ENCODE measurements at regions not wholly inside any gene's neighbourhood (a gene's known extent, or its start where the extent isn't known, plus 50 kb on each side); places are given as distances from the start of the nearest gene placed in this dataset.

DNA sequence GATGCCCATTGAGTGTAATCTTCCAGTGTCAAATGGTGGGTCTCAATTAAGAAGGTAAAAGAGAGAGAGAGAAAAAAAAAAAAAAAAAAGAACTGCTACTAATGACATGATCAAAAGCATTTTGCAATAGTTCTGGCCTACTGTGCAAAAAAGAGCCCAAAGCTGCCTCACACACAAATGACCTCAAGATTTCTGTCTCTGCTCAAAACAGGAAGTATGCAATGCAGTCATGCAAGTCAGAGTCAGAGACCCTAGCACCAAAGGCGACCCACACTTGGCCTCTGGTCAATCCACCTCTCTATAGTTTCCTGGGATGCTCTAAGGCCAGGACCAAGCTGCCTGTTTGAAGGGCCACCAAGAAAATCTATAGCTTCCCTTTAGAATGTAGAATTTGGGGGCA lies 323.5 kb downstream of the VPS13C start:
- DNase-seq = no peak

DNA sequence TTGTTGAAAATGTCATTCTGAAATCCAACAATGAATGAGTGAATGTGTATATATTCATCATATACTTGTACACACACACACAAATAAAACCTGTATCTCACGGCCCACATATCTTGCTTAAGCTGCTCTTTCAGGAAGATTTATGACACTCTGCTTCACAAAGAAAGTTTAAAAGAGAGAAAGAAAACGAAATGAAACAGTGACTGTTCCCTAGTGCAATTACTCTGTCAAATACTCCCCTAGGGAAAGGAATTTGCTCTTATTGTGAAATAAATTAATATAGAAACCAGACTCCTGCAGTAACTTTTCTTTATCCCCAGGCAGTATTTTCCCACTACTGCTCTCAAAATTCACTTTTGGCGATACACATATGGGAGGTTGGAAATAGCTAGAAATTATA lies 329.1 kb downstream of the VPS13C start:
- DNase-seq = no peak

DNA sequence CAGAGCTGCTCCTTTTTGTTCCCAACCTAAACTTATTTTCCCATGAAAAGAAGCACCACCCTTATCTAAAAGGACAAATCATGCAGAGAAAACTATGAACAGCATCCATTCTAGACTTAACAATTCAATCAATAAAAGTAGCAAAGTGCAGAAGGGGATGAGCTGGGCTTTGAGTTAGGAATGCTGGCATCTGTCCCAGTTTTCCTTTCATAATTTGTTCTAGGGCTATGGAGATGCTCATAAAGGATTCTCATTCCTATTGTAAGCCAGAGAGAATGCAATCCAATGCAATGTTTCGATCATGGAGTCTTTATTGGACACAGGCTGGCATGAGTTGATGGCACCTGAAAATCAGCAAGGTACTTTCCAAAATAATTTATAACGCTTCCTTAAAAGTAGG lies 330.6 kb downstream of the VPS13C start:
- DNase-seq = no peak

DNA sequence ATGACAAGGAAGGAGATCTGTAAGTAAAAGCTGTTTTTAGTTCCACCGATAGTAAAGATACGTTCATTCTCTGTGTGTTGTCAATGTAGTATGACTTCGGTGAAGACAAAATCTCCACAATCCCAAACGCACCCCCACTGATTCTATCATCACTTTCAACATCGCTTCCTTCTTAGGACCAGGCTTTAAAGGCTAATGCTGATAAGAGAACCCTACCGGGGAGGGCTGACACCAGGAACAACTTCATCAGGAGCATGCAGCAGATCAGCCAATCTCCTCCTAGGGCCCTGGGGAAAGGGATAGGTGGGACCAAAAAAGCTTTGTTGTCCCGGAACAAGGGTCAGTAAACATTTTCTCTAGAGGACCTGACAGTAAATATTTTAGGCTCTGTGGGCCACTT lies 334.1 kb downstream of the VPS13C start:
- DNase-seq = no peak

DNA sequence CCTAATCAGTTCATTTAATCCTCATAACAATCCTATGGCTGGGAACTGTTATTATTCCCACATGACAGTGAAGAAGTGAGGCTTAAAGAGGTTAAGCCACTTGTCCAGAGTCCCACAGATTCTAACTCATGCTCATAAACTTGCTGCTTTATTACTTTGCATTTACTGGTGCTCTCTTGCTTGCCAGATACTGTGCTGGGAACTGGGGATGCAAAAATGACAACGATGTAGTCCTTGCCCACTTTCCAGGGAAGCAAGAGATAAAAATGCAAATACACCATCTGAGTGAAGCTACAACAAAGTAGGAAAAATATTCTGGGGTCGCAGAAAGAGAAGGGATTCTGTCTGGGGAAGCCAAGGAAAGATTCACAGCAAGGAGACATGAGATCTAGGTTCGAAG lies 335.0 kb downstream of the VPS13C start:
- DNase-seq = no peak

DNA sequence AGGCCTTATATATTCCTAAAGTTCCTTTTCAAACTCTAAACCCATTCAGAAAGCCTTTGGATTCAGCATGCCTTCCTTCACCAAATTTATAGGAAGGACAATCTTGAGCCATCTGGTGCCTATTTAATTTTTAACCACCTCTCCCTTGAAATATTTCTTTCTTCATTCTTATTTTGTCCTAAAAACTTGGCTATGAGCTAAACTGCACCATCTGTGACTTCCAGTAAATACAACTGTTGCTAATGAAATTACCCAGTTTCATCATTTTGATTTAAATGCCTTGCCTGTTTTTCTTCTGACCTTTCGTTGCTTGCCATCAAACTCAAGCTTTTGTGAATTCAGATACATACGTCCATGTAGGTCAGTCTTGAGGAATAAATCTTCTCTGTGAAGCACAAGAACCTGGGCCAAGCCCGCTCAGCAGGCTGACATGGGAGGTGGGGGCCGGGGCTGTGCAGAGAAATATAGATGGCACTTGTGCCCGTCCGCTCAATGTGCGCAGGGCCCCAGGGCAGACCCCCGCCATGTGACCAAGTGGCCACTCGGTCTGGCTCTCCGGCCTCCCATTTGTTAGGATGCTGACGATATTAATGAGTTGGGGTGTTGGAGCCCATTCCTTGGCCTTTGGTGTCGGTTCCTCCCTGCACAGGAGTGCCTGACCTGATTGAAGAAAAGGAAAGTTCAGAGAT lies 335.9 kb downstream of the VPS13C start:
- DNase-seq = no peak

DNA sequence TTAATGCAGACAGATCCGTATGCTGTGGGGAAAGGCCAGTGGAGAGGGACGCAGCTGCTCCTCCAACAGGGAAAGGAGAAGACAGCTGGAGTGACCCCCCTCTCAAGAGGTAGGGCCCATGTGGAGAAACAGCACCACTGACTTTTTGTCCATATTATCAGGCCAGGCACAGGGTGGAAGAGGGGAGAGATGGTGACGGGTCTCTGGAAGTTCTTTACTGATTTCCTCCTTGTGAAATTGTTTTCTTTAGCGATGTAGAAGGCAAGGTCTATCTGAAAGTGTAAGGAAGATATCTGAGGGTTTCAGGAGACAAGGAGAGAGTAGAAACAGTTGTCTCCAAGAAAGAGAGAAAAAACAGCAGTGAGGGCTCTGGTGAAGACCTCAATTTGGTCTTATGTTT lies 338.8 kb downstream of the VPS13C start:
- DNase-seq = no peak

DNA sequence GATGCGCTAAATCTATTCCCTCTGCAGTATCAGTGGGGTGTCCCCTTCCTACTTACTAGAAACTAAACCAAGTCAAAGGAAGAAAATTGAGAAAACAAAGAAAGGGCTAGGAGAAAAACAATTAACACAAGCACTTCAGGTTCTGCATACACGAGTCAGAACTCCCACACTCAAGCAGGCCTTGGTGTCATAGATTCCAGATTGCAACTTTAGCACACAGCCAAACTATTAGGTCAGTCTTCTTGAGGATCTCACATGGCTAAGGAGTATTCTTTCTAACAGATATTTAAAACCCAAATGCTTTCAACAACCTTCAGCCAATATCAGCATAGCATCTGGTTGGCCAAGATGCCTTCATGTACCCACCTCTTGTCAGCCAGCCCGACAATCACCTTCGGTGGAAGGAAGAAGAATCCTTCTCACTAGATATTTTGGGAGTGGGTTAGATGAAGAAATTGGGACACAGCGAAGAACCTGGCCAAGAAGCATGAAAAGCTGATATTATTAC lies 340.0 kb downstream of the VPS13C start:
- DNase-seq = no peak

DNA sequence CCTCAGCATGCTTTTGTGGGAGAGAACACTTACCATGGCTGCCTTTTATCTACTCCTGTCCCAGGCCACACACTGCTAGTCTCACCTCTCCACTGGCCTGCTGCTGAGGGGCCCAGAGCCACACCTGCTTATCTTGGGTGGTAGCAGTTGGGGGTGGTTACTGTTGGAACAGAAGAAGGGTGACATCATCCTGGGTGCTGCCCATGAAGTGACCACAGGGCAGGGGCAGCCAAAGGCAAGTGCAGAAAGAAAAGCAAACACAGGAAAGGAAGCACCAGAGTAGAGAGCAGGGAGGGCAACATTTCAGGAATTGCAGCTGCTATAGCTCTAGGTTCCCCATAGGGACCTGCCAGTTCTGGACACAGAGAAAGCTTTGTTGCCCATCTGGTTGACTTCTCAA lies 345.2 kb downstream of the VPS13C start:
- DNase-seq = no peak

DNA sequence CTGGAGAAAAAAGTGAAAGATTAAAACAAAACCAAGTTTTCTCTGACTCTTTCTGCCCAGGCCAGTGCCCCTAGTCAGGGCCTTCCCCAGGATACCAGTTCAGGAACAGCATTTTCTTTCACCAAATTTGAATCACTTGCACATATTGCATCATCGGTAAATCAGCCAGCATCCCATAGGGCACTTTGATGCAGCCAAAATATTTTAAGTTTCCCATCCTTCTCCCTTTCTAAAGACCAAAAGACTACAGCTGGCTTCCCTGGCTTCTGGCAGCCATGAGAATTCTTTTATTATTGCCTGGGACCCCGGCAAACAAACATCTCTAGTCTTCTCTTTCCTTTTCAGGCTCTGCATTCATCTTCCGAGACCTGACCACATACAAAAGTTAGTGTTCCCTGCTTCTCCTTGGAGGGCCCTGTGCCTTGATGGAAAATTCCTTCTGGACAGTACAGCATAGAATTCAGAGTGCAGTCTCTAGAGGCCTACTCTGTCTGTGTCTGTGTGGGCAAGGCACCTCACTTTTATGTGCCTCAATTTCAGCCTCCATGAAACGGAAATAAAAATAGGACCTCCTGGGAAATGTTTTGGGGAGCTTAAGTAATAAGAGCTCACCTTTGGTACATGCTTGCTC lies 348.0 kb downstream of the VPS13C start:
- DNase-seq = no peak

DNA sequence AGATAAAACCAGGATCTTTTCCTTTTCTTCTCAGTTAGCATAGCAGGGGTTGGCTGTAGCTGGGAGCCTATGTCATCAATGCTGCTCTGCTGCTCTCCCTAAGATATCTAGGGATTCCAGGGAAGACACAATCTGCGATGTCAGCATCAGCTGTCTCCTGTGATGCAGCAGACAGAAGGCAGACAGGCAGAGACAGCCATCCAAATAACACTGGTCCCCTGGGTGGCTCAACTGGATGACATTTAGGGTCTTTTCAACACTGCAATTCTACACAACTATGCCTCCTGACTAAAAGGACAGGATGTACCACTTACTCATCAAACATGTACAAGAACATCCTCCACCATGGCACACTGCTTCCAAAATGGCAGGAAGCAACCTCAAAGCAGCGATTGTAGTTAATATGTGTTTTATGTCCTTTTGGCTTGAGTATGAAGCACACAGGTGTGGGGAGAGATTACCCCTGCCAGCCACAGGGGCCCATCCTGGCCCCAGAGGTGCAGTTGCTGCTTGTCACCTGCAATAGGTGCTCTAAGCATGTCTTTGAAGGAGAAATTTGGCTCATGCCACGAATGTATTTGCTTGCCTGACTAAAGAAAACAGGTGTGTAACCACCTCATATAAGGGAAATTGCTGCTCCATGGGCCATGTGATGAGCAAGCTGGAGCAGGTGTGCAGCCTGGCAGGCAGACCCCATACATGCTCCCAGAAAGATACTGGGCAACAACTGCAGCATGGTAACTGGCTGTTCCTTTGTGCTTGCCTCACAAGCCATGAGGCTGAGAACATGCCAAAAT lies 357.8 kb downstream of the VPS13C start:
- peak in 1 of 2 experiments; percentile 5 for DNase-seq

DNA sequence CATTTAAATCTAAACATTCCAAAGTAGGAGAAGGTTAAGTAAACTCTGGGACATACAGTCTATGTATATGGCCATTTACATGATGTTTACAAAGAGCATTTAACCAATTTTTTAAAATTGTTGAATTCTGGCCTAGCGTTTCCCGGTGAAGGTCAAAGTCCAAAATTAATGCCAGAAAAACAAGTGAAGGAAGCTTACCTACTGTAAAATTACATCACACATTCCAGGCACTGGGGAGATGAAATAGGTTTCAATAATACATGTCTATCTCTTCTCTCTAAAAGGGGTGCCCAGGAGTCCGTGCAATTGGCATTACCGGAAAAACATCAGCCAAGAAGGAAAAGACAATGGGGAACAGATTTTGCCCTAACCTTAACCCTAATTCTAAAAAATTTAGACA lies 358.8 kb downstream of the VPS13C start:
- no peak for DNase-seq

DNA sequence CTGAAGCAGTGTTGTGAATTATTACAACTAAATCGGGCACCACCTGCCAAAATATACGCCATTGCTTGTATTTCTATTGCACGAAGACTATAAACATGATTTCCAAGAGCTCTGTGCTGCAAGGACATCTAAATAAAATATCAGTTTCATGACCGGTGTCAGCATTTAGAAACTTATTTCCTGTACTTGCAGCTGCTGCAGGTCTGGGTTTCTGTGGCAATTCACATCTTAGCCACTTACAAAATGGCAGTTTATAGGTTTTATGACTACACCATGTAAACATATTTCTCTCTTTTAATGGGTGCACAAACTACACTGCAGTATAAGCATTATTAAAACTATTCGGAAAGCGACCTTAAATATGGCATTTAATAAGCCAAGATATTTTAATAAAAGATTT lies 359.4 kb downstream of the VPS13C start:
- no peak for DNase-seq

DNA sequence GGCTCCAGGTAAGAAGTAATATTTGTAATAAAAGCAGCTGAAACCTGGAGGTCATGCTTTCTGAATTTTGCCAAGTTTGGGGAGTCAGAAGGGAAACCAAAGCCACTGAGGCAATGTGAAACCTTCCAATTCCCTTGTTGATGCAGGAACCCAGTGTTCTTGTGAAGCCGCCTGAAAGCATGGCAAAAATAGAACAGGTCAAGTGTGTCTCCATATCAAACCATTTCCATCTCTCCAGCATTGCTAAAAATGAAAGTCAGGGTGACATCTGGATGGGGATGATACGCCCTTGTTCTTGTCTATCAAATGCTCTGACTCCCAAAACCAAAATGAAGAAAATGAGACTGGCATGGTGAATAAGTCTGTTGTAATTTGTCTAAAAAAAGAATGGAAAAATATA lies 362.5 kb downstream of the VPS13C start:
- no peak for DNase-seq

DNA sequence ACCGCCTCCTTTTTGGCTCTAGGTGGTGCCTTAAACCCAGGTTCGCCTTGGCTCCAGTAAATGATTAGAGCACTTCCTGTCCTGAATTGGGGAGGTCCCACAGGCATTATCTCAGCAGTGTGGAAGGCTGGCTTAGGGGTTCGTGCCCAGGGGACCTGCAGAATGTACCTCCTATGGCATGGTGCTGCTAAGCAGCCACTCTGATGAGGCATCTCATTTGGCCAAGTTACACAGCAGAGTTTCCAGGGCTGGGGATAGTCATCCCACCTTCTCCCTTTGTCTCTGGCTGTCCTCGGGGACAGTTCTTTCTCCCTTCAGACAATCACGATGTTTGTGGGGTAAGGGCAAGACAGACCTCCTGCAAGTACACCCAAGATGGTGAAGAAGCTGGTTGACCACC lies 371.2 kb downstream of the VPS13C start:
- no peak for DNase-seq

DNA sequence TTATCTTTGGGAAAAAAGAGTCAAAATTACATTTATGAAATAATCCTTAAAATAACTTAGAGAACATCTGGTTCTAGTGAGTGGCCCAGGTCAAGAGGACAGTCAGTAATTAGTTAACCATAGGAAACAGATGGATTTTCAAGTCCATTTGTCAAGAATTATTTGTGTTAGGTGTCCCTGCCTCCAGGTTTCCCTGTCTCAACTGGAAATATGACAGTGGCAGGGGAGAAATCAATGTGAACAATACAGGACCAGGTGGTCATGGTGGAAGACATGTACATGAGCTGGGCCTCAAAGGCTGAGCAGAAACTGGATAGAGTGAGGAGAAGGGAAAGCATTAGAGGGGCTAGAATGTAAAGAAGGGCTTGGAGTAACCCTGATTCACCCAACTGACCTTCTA lies 372.6 kb downstream of the VPS13C start:
- DNase-seq = no peak

DNA sequence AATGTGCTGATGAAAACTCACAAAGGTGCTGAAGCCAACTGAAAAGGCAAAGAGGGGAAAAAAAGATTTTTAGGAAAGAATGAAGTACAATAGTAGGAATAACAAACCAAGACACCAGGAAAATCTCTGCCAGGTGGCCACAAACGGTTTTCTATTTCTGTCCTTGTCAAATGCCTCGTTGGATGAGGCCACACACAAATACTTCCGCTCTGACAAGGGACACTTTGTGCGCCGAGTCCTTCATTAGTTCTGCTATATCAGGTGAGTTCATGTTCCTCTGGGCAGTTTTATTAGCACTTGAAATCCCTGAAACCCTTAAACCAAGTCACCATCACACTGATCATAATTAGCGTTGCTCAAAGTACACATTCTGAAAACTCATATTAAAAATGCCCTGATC lies 373.1 kb downstream of the VPS13C start:
- DNase-seq = no peak

DNA sequence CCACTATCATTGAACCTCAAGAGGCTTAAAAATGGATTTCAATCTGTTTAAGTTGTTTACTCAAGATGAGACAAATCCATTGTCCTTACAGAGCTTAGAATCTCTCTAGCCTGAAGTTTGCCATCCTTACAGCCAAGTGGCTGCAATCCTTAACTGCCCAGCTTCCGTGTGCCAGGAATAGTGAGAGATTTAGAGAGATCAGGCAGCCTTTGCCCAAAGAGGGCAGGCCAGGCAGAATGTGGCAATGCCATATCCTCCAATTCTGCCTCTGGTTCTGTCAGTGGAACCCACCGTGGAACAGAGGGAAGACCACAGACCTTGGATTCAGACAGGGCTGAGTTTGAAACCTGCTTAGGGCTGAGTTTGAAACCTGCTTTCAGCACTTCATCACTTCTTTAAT lies 374.3 kb downstream of the VPS13C start:
- no peak for DNase-seq

DNA sequence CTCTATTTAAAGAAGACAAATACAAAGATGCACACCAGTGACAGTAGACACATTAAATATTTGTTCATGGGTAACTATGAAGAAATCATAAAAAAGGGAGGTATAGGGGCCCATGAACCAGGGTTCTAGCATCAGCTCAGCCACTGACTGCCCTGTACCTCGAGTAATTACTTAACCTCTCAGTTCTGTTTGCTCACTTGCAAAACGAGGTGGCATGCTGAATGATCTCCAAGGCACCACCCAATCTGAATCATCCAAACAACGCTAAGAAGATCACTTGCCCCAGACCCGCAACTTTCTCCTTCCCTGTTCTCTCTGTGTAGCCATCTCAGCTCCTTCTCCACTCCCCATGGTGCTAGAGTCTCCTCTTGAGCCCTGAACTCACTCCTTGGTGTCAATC lies 374.7 kb downstream of the VPS13C start:
- no peak for DNase-seq

DNA sequence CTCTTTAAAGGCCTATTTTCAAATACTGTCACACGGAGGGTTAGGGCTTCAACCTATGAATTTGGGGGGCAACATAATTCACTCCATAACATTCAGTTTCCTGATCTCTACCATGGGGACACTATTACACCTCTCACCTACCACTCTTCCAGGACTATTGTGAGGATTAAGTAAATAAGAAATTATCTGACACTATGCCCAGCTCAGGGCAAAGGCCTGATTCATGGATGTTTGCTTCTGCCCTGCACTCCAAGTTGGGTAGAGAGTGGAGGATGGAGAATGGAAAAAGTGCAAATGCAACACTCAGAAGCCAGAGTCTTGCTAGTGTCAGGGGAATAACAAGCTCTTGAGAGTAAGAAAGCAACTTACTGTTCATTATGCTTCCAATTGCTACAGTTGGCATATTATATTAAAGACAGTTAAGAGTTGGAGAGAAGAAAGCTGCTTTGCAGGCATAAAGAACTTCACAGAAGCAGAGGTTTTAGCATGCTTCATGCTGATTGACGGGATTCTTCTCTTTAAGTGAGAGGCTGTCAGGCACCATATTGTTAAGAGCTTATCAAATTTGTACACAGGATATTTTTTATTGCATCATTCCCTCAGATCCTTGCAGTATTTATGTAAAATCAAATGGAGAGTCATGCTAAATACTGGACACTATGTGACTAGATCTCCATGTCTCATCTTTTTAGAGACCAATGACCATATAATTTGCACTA lies 375.3 kb downstream of the VPS13C start:
- DNase-seq = no peak

DNA sequence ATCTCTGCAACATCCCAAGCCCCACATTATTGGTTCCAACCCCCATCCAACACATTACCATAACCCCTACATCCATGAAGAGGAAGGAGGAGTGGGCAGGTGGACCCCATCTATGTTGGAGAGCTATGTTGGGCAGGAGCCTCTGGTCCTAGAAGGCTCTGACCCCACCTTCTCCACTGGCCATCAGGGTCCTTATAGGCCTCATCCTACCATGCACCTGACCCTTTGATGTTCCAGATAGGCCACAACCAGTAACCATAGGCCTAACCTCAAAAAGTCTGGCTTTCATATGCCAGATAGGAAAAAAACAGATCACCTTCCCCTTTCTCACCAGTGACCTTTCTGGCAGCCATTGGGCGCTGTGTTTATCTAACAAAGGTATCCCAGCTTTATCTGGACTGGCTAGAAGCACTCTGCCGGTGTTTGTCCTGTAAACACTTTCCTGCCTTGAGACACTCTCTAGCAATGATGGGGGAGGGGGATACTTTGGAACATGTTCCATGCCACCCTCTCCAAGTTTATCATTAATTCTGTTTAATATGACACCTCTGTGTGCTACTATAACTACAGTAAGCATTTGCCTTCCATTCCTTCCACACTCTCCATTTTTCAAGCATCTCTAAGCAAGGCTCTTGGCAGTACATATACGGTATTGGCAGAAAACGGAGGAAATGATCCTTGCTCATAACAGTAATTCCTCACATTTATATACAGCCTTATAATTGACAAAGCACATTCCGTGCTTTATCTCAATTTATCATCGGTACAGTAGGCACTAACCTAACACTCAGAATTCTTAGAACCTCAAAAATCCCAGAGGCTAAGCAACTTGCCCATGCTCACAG lies 377.1 kb downstream of the VPS13C start:
- no peak for DNase-seq

DNA sequence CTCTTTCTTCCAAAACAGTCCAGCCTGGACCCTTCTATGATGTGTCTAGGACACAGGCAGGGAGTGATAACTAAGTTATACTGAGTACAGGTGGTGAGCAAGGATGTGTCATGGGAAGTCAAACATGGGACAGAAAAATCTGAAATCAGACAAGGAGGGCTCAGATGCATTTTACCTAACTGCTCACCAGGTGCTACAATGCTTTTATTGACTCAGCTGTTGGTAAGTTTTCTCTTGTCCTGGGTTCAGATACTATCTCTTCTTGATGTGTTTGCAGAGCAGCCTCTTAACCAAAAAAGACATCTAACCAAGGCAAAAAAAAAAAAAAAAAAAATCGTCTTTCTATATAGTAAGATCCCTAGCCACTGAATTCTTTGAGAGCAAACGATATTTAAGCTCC lies 378.6 kb downstream of the VPS13C start:
- DNase-seq = no peak

DNA sequence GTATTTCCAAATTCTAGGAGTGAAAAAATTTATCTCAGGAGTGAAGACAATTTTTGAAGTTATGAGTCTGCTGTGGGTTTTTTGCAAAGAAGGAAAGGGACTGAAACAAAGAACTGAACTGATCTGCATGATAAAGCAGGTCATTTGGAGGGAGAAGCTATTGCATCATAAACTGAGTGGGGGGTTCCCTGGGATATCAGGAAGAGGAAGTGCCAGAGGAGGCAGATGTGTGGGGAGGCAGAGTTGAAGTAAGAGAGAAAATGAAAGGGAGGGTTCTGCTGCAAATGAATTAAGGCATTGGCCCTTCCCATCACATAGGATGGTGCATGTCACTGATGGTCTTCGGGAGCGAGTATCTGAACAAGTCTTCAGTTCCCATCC lies 379.2 kb downstream of the VPS13C start:
- DNase-seq = no peak
